ENCODE measurements at regions not wholly inside any gene's neighbourhood (a gene's known extent, or its start where the extent isn't known, plus 50 kb on each side); places are given as distances from the start of the nearest gene placed in this dataset.

DNA sequence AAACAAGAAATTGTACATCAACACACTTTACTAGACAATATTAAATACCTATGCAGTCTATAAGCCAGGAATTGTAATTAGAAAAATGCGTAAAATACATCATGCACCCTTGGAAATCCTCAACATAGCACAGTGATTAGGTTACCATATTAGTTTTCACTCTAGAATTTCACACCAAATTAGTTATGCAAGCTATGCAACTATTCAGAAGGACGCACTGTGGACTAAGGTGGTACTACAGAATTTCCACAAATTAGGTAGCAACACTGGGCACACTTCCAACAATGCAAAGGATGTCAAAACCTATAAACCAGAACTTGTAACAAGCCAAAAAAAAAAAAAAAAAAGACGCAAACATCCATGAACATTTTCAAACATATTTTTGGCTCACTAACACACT lies 71.1 kb upstream of the ZCCHC13 start:
- TF ChIP-seq, protein P1, sequence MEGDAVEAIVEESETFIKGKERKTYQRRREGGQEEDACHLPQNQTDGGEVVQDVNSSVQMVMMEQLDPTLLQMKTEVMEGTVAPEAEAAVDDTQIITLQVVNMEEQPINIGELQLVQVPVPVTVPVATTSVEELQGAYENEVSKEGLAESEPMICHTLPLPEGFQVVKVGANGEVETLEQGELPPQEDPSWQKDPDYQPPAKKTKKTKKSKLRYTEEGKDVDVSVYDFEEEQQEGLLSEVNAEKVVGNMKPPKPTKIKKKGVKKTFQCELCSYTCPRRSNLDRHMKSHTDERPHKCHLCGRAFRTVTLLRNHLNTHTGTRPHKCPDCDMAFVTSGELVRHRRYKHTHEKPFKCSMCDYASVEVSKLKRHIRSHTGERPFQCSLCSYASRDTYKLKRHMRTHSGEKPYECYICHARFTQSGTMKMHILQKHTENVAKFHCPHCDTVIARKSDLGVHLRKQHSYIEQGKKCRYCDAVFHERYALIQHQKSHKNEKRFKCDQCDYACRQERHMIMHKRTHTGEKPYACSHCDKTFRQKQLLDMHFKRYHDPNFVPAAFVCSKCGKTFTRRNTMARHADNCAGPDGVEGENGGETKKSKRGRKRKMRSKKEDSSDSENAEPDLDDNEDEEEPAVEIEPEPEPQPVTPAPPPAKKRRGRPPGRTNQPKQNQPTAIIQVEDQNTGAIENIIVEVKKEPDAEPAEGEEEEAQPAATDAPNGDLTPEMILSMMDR (IDR thresholded peaks at IDR 0.05; ENCODE audit: insufficient read depth, low read length) = no peak
- TF ChIP-seq, protein P2, sequence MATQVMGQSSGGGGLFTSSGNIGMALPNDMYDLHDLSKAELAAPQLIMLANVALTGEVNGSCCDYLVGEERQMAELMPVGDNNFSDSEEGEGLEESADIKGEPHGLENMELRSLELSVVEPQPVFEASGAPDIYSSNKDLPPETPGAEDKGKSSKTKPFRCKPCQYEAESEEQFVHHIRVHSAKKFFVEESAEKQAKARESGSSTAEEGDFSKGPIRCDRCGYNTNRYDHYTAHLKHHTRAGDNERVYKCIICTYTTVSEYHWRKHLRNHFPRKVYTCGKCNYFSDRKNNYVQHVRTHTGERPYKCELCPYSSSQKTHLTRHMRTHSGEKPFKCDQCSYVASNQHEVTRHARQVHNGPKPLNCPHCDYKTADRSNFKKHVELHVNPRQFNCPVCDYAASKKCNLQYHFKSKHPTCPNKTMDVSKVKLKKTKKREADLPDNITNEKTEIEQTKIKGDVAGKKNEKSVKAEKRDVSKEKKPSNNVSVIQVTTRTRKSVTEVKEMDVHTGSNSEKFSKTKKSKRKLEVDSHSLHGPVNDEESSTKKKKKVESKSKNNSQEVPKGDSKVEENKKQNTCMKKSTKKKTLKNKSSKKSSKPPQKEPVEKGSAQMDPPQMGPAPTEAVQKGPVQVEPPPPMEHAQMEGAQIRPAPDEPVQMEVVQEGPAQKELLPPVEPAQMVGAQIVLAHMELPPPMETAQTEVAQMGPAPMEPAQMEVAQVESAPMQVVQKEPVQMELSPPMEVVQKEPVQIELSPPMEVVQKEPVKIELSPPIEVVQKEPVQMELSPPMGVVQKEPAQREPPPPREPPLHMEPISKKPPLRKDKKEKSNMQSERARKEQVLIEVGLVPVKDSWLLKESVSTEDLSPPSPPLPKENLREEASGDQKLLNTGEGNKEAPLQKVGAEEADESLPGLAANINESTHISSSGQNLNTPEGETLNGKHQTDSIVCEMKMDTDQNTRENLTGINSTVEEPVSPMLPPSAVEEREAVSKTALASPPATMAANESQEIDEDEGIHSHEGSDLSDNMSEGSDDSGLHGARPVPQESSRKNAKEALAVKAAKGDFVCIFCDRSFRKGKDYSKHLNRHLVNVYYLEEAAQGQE (IDR thresholded peaks at IDR 0.05; ENCODE audit: insufficient replicate concordance, low read depth) = no peak
- TF ChIP-seq POLR2AphosphoS5 (IDR thresholded peaks at IDR 0.05; ENCODE audit: low read depth) (no peak), SPI1 (IDR thresholded peaks at IDR 0.05; ENCODE audit: borderline replicate concordance, low read depth) (no peak)
